GM12875 (cell line): ENCODE measurements at regions not wholly inside any gene's neighbourhood (a gene's known extent, or its start where the extent isn't known, plus 50 kb on each side); places are given as distances from the start of the nearest gene placed in this dataset.

Experiments
- H3K4me3 ChIP-seq: one replicate; pipeline ENCODE4 v1.5.1; 2011; ENCODE audit warnings: low read depth, low read length, control low read depth
- CTCF ChIP-seq: IDR thresholded peaks from 2 replicates; pipeline ENCODE4 v1.5.1; 2011; ENCODE audit warnings: low read depth, mild to moderate bottlenecking, control low read depth, inconsistent platforms, low read length, moderate library complexity, borderline replicate concordance; ENCODE audit not compliant: insufficient read depth

DNA sequence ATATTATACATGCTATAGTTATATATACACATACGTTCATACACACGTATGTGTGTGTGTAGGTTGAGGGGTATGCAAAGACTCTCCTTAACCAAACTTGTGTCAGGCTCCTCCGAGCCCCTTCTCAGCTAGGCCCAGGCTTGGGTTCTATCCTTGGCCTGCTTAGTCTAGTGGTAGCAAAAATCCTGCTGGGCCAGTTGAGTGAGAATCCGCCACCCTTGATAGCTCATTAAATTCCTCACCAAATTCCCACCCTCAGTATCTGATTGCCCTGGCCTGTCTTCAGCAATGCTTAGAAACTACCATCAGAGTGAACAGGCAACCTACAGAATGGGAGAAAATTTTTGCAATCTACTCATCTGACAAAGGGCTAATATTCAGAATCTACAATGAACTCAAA is 126.5 kb downstream of the TSN start:
- no peak for TF ChIP-seq CTCF
- no peak overlapping the region for H3K4me3 ChIP-seq

DNA sequence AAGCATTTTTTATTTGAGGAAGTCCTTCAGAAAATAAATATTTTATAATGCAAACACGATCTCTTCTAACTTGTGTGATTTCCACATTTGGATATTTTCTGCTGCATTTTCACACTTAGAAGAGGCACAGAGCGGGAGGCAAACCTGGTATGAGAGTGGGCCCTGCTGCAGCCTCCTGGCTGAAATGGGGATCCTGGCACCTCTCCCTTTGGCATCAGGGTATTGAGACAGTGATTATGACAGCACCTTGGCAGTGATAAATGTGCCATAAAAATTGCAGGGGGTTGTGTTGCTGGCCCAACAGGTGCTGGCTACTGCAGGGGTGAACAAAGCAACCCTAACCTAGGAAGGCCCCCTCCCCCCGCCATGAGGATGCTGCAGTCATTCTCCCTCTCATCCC is 128.6 kb downstream of the TSN start:
- no peak for TF ChIP-seq CTCF
- no peak overlapping the region for H3K4me3 ChIP-seq

GRCh38 chr2:121884511-121884921 is 129.1 kb downstream of the TSN start:
- H3K4me3 ChIP-seq, result no peak overlapping the region
- TF ChIP-seq CTCF, result no peak

- no peak overlapping the region for H3K4me3 ChIP-seq
- TF ChIP-seq CTCF, result no peak
These were observed 130.6 kb downstream of the TSN start for GRCh38 chr2:121886059-121886458.

DNA sequence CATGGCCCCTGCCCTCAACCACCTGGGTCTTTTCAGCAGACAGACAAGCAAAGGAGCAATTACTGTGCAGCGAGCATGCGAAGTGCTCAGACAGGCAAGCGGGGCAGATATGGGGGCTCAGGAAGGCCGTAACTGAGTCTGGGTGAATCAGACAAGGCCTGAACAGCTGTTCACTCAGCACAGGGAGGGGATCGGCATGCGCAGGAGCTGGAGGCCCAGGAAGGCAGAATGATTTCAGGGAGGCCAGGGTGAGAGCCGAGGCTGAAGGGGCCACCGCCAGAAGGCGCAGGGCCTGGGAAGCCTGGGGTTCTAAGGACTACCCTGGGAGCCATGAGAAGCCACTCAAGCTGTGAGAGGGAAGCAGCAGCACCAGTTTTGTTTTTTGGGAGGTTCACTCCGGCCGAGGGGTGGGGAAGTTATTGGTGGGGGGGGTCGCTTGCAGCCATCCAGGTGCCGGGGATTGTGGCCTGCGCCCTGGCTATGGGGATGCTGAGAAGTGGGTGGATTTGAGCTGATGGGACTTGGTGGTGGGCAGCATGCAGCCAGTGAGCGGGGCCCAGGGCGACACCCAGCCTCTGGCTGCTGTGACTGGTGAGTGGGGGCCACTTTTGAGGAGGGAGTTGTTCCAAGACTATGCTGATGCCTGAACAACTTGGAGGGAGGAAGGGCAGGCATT is 132.2 kb downstream of the TSN start:
- H3K4me3 ChIP-seq, result no peak overlapping the region
- no peak for TF ChIP-seq CTCF

- TF ChIP-seq CTCF, result peak; percentile 63
- no peak overlapping the region for H3K4me3 ChIP-seq
These were observed 132.7 kb downstream of the TSN start for GRCh38 chr2:121888189-121888557.

GRCh38 chr2:121890041-121890440 is 134.6 kb downstream of the TSN start:
- no peak for TF ChIP-seq CTCF
- no peak overlapping the region for H3K4me3 ChIP-seq
